Brain microvascular endothelial cell (primary cell): ENCODE measurements at regions not wholly inside any gene's neighbourhood (a gene's known extent, or its start where the extent isn't known, plus 50 kb on each side); places are given as distances from the start of the nearest gene placed in this dataset.

Experiments
- DNase-seq: peaks from one replicate; pipeline ENCODE4 v3.0.0-alpha.2; 2020
- H3K27ac ChIP-seq: fragments of 250-450 bp; sonication (Bioruptor Pico); 2 replicates; pipeline ENCODE4 v1.5.1; 2020; ENCODE audit warnings: mild to moderate bottlenecking, moderate library complexity
- H3K27me3 ChIP-seq: fragments of 250-450 bp; sonication (Bioruptor Pico); replicated peaks from 2 replicates; pipeline ENCODE4 v1.5.1; 2020; ENCODE audit warnings: mild to moderate bottlenecking
- H3K36me3 ChIP-seq: fragments of 250-450 bp; sonication (Bioruptor Pico); replicated peaks from 2 replicates; pipeline ENCODE4 v1.5.1; 2020; ENCODE audit warnings: mild to moderate bottlenecking
- H3K4me3 ChIP-seq: 2 replicates; pipeline ENCODE4 v1.5.1; 2011; ENCODE audit warnings: low read depth, mild to moderate bottlenecking, control low read depth, low read length, moderate library complexity
- in situ Hi-C: cut with HindIII; loops from 2 replicates; pipeline ENCODE4 v1.10.0; 2017; ENCODE audit warnings: low sequenced_read_pairs, low pct_ligation_motif_present
- TF ChIP-seq, protein P1 (sequence below): IDR thresholded peaks from 2 replicates; pipeline ENCODE4 v1.5.1; 2011; ENCODE audit warnings: low read depth, mild to moderate bottlenecking, moderate library complexity, low read length, control low read depth, inconsistent platforms; ENCODE audit errors: missing control alignments

DNA sequence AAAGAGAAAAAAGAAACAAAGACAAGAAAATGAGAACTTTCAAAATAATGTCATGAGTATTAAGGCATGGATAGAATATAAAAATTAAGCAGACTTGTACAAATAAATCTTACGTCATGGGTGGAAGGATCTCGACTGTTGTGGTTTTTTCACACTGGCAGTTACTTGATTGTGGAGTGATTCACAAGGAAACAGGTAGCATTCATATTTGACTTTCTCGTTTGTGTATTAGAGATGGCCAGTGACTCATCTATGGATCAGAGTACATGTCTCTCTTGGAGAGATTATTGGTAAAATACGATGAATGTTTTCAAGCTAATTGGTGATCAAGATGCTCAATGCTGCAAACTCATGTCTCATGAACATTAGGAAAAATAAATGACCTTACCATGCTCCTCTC is 564.3 kb downstream of the GATA3 start:
- no peak for DNase-seq
- no peaks in the 10 kb centered on the region for H3K27me3 ChIP-seq
- no peaks in the 10 kb centered on the region for H3K36me3 ChIP-seq
- no peak overlapping the region for H3K27ac ChIP-seq
- H3K4me3 ChIP-seq, result no peak overlapping the region
- in situ Hi-C loops, result no loop called here
- TF ChIP-seq, protein P1, sequence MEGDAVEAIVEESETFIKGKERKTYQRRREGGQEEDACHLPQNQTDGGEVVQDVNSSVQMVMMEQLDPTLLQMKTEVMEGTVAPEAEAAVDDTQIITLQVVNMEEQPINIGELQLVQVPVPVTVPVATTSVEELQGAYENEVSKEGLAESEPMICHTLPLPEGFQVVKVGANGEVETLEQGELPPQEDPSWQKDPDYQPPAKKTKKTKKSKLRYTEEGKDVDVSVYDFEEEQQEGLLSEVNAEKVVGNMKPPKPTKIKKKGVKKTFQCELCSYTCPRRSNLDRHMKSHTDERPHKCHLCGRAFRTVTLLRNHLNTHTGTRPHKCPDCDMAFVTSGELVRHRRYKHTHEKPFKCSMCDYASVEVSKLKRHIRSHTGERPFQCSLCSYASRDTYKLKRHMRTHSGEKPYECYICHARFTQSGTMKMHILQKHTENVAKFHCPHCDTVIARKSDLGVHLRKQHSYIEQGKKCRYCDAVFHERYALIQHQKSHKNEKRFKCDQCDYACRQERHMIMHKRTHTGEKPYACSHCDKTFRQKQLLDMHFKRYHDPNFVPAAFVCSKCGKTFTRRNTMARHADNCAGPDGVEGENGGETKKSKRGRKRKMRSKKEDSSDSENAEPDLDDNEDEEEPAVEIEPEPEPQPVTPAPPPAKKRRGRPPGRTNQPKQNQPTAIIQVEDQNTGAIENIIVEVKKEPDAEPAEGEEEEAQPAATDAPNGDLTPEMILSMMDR, result no peak

DNA sequence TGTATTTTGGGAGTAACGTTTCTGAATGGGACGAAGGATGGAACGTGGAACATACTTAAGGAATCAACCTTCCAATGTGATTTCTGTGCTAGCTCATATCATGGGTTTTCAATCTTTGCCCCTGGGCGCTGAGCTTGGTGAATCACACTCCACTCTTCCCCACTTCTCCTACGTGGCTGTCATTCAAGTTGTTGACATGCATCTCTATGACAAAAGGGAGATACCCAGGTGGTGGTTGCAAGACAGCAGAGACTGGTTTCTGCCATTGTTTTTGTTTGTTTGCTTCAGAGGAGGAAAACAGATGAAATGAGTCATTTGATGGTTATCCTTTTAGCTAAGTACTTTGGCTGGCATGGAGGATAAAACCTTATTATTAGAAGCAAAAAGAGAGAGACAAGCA is 573.9 kb downstream of the GATA3 start:
- in situ Hi-C loops, result no loop called here
- TF ChIP-seq, protein P1, result no peak
- no peaks in the 10 kb centered on the region for H3K27me3 ChIP-seq
- H3K27ac ChIP-seq, result no peak overlapping the region
- H3K36me3 ChIP-seq, result no peaks in the 10 kb centered on the region
- no peak overlapping the region for H3K4me3 ChIP-seq
- DNase-seq, result no peak

DNA sequence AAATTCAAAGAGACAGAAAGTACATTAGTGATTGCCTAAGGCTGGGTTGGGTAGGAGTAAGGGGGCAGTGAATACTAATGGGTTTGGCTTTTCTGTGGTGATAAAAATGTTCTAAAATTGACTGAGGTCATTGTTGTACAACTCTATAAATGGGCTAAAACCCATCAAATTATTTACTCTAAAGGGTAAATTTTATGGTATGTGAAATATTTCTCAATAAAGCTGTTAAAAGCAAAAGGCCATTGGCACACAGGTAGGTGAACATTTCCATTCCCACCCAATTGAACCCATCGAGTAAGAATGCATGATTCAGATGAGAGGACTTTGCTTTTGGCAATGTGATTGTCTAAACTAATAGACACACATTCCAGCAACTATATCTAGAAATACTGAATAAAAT is 579.4 kb downstream of the GATA3 start:
- Histone ChIP-seq H3K27me3 (no peaks in the 10 kb centered on the region), H3K4me3 (no peak overlapping the region), H3K27ac (no peak overlapping the region), H3K36me3 (no peaks in the 10 kb centered on the region)
- in situ Hi-C loops, result no loop called here
- TF ChIP-seq, protein P1, result no peak
- DNase-seq, result no peak

DNA sequence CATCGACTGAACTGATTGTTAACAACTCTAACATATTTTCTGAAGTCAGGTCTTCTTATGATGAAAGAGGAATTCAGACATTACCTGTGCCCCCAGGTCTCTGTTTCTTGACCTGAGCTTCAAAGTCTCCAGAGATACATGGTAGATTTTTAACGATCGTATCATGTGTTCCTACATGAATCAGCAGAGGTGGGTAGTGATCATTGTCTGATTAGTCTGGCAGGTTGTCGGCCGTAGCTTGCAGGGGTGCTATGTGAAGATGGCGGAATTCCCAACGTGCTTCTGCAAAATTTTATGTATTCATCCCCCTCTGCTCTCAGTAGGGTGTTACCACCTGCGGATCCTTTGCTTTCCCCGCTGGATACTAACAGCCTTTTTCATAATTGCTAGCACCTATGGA is 581.9 kb downstream of the GATA3 start:
- Histone ChIP-seq H3K27me3 (no peaks in the 10 kb centered on the region), H3K4me3 (no peak overlapping the region), H3K36me3 (no peaks in the 10 kb centered on the region), H3K27ac (no peak overlapping the region)
- DNase-seq, result no peak
- TF ChIP-seq, protein P1, result no peak
- in situ Hi-C loops, result no loop called here

DNA sequence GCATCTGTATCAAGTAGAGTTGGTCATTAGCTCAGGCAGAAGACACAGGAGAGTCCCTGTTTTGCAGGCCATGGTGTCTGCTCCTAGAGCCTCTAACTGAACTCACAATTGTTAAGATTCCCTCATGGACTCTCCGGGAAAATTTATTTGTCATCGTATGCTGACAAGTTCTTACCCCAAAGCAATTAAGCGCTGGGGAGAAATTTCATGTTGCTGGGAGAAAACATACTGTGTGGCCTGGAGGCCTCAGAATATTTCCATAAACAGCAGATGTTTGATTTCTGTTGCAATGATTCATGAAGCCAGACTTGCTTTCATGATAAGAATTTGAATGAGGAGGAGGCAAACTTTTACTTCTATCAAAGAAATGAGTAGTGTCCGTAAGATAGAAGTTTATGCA is 583.2 kb downstream of the GATA3 start:
- TF ChIP-seq, protein P1, result no peak
- Histone ChIP-seq H3K36me3 (no peaks in the 10 kb centered on the region), H3K4me3 (no peak overlapping the region), H3K27ac (no peak overlapping the region), H3K27me3 (no peaks in the 10 kb centered on the region)
- in situ Hi-C loops, result no loop called here
- no peak for DNase-seq

DNA sequence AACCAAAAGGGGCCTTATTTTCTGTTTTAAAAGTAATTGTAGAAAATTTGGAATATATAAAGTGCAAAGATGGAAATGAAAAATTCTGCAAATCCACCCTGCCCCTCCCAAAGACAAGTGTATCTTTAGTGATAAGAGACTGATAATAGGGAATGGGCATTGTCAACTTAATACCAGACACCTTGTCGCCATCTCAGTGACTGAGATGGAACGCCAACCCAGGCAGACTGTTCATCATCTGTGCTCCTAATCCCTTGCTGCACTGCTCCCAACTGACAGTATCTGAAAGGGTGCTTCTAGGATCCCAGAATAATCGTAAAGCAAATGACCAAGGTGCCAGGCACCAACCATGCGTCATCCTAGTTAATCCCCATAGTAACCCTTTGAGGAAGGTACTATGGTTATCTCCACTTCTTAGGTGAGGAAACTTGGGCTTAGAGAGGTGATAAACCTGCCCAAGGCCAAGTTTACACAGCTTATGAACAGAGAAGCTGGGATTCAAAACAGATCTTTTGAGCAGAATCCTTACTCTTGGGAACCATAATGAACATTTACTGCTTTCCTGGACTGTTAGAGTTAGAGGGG is 583.7 kb downstream of the GATA3 start:
- TF ChIP-seq, protein P1, result no peak
- Histone ChIP-seq H3K4me3 (no peak overlapping the region), H3K36me3 (no peaks in the 10 kb centered on the region), H3K27me3 (no peaks in the 10 kb centered on the region), H3K27ac (no peak overlapping the region)
- DNase-seq, result no peak
- in situ Hi-C loops, result no loop called here
